ENCODE measurements at regions not wholly inside any gene's neighbourhood (a gene's known extent, or its start where the extent isn't known, plus 50 kb on each side); places are given as distances from the start of the nearest gene placed in this dataset.

GRCh38 chr10:81444242-81444929 is 430.6 kb upstream of the NRG3 start:
- ChIA-PET CTCF (no interaction called here), POLR2A (no interaction called here)
- DNase-seq (ENCODE audit: extremely low spot score), result no peak
- no peak for TF ChIP-seq CTCF (IDR thresholded peaks at IDR 0.05; ENCODE audit: control extremely low read depth, extremely low read depth, low read depth, missing control alignments)

- CTCF ChIA-PET, result interaction anchor here (1.2 kb wide), 1 partner anchor 12 kb away, joined by 3 read pairs; no protein-coding TSS in a partner anchor
Observed at GRCh38 chr10:81450651-81451050, 424.3 kb upstream of the NRG3 start.

GRCh38 chr10:81472927-81473470 is 402.0 kb upstream of the NRG3 start:
- no peak for TF ChIP-seq CTCF (IDR thresholded peaks at IDR 0.05; ENCODE audit: control extremely low read depth, extremely low read depth, low read depth, missing control alignments)
- ChIA-PET CTCF (interaction anchor here (1.3 kb wide), 1 partner anchor 9 kb away, joined by 3 read pairs; no protein-coding TSS in a partner anchor), POLR2A (no interaction called here)
- DNase-seq (ENCODE audit: extremely low spot score), result no peak

More at GRCh38 chr10:81450651-81451050, 424.3 kb upstream of the NRG3 start:
- no peak for DNase-seq (ENCODE audit: extremely low spot score)
- no peak for TF ChIP-seq CTCF (IDR thresholded peaks at IDR 0.05; ENCODE audit: control extremely low read depth, extremely low read depth, low read depth, missing control alignments)
- POLR2A ChIA-PET, result no interaction called here

- ChIA-PET POLR2A (no interaction called here), CTCF (no interaction called here)
- no peak for TF ChIP-seq CTCF (IDR thresholded peaks at IDR 0.05; ENCODE audit: control extremely low read depth, extremely low read depth, low read depth, missing control alignments)
- no peak for DNase-seq (ENCODE audit: extremely low spot score)
Observed at GRCh38 chr10:81473755-81474154, 401.2 kb upstream of the NRG3 start.

GRCh38 chr10:81479316-81479715 is 395.7 kb upstream of the NRG3 start:
- CTCF ChIA-PET, result no interaction called here
- DNase-seq (ENCODE audit: extremely low spot score), result no peak
- POLR2A ChIA-PET, result no interaction called here
- TF ChIP-seq CTCF (IDR thresholded peaks at IDR 0.05; ENCODE audit: control extremely low read depth, extremely low read depth, low read depth, missing control alignments), result no peak

- ChIA-PET CTCF (no interaction called here), POLR2A (no interaction called here)
- TF ChIP-seq CTCF (IDR thresholded peaks at IDR 0.05; ENCODE audit: control extremely low read depth, extremely low read depth, low read depth, missing control alignments), result no peak
- no peak for DNase-seq (ENCODE audit: extremely low spot score)
Observed at GRCh38 chr10:81496626-81497025, 378.4 kb upstream of the NRG3 start.

Measured in GM10248 (cell line).